GM12874 (cell line): ENCODE measurements at regions not wholly inside any gene's neighbourhood (a gene's known extent, or its start where the extent isn't known, plus 50 kb on each side); places are given as distances from the start of the nearest gene placed in this dataset.

Experiments
- TF ChIP-seq, protein P1 (sequence below): IDR thresholded peaks from 2 replicates; pipeline ENCODE4 v1.5.1; 2011; ENCODE audit warnings: low read depth, mild to moderate bottlenecking, control low read depth, low read length, moderate library complexity; ENCODE audit not compliant: insufficient read depth

DNA sequence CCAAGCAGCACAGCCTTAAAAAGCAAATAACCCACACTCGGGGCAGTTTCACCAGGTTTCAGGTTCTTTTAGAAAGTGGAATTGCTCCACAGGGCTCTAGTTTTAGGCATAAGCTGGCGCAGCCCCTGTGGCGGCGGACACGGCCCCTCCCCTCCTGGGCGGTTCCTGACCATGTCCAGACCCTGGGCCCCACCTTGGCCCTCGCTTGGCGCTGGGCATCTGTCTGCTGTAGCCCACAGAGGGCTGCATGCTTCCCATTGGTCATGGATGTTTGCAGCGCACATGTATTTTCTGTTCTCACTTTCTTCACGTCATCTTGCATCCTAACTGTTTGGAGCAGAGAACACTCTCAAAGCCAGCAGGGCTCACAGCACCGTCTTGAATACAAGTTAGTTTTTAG lies 244.3 kb downstream of the BRD1 start:
- TF ChIP-seq, protein P1, sequence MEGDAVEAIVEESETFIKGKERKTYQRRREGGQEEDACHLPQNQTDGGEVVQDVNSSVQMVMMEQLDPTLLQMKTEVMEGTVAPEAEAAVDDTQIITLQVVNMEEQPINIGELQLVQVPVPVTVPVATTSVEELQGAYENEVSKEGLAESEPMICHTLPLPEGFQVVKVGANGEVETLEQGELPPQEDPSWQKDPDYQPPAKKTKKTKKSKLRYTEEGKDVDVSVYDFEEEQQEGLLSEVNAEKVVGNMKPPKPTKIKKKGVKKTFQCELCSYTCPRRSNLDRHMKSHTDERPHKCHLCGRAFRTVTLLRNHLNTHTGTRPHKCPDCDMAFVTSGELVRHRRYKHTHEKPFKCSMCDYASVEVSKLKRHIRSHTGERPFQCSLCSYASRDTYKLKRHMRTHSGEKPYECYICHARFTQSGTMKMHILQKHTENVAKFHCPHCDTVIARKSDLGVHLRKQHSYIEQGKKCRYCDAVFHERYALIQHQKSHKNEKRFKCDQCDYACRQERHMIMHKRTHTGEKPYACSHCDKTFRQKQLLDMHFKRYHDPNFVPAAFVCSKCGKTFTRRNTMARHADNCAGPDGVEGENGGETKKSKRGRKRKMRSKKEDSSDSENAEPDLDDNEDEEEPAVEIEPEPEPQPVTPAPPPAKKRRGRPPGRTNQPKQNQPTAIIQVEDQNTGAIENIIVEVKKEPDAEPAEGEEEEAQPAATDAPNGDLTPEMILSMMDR = no peak

DNA sequence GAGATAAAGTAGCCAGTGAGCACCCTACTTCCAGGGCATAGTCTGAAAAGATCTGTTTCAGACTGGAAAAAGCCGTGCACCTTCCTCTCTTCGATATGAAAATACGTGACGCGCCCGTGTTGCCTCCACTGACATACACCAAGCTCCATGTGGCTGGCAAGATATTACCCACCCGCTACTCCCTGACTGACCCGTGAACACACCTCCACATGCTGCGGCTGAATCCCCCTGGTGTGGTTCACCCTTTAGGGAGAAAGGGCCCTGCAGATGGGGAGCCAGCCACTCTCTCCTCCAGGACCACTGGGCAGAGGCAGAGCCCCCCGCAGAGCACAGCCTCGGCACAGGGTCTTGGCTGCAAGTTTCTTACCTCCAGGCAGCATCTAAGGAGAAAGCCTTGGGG lies 245.0 kb downstream of the BRD1 start:
- TF ChIP-seq, protein P1 = no peak

DNA sequence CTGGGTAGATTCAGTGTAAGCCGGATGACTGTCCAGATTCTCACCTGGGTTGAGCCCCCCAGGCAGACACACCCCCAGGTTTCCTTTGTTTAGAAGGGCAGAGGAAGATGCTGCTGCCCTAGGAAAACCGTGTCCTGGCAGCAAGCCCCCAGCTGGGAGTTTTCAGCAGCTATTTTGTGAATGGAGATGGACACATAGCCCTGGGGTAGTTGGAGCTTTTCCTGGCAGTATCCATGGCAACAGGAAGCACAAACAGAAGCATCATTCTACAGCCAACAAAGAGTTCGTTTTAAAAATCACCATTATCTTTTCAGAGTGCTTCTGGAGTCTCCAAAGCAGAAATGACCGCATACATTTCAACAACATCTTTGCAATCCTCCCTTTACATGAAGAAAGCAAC lies 245.5 kb downstream of the BRD1 start:
- TF ChIP-seq, protein P1 = no peak

DNA sequence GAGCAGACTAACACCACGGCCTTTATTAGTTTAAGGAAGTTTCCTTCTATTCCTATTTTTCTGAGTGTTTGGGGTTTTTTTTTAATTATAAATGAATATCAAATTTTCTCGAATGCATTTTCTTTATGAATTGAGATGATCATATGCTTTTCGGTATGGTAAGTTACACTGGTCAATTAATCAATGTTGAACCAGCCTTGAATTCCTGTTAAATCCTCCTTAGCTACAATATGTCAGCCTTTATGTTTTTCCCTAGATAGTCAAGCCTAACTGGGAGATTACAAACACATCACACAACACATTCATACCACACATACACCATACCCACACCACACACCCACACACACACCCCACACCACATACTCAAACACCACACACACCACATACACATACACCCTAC lies 247.6 kb downstream of the BRD1 start:
- TF ChIP-seq, protein P1 = no peak

DNA sequence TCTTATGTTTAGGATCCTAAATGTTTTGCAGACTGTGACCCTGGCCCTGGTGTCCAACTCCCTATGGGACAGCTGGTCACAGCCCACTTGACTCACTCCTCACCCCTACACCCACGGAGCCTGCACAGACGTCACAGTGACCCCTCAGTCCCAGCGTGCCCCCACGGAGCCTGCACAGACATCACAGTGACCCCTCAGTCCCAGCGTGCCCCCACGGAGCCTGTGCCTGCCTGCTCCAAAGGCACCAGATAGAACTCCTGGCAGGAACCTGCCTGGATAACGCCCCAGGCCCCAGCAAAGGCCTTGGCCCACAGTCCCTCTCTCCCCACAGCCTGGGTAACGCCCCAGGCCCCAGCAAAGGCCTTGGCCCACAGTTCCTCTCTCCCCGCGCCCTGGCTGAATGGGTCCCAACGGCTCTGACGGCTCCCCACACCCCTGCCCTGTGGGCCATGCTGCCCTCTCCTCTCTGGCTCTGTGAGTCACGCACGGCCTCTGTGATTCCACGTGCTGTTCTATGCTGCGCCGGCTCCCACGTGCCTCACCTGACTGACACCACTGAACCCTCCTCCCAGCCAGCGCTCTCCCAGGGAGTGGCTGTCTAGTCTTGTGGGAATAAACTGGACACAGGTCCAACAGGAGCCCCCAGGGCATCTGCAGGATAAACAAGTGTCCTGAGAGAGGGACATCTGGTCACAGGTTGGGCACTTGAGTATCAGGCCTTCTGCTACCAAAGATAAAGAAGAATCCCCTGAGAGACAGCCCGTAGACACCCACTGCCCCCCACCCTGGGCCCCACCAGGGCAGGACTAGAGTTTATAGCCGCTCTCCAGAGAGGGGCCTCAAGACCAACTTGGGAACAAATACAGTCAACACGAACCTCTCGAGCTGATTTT lies 250.3 kb downstream of the BRD1 start:
- TF ChIP-seq, protein P1 = no peak

DNA sequence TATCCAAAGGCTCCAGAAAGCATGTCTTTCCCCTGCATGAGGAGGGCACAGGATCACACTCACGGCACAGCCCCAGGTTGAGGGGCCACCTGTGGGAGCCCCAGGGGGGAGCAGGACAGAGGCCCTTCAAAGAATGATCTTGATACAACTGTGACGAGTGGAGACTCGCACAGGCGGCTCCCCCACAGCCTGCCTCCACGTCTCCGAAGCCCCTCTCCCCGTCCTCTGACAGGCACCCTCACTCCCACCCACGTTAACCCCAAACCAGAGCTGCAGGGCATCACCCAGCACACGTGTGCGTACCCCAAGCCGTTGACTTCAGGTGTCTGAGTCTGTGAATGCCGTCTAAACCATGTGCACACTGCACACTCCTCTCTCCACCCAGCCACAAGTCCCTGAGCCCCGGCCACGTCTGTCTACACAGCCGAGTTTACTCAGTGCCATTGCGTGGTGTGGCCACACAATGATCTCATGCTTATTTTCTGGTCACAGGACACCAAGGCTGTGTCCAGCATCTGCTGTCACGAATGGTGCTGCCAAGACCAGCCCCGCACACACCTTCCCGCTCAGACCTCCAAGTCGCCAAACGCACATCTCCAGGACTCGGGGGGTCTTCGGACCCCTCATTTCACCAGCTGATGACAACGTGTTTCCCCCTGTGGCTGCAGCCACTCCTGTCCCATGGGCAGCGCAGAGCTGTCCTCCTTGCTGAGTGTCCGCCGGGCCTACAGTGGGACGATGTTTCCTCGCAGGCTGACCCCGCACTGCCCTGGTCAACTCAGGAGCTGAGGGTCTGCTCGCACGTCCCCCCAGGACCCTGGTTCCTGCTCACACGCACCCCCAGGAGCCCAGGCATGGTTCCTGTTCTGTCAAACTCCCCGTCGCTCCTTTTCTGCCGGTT lies 251.2 kb downstream of the BRD1 start:
- TF ChIP-seq, protein P1 = no peak

DNA sequence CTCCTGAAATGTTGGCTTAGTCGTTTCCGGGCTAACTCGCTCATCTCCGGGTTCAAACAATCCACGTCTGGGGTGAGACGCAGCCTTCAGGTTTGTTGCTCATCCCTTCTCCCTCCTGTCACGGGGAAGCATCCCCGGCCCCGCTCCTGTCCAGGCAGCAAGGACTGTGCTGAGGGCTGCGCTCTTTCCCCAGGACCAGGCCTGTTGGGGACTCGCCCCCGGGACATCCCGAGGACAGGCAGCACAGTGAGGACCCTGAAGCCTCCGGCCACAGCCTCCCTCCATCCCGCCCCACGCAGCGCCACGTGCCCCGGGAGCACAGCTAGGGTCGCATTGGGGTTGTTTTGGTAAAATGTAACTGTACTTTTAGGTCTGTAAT lies 252.0 kb downstream of the BRD1 start:
- TF ChIP-seq, protein P1 = no peak
